ENCODE measurements at regions not wholly inside any gene's neighbourhood (a gene's known extent, or its start where the extent isn't known, plus 50 kb on each side); places are given as distances from the start of the nearest gene placed in this dataset.
"Not testable (repeated sequence)": the region's sequence is repeated elsewhere in the genome, so short reads cannot be mapped to it uniquely, and the experiment has no call there.

DNA sequence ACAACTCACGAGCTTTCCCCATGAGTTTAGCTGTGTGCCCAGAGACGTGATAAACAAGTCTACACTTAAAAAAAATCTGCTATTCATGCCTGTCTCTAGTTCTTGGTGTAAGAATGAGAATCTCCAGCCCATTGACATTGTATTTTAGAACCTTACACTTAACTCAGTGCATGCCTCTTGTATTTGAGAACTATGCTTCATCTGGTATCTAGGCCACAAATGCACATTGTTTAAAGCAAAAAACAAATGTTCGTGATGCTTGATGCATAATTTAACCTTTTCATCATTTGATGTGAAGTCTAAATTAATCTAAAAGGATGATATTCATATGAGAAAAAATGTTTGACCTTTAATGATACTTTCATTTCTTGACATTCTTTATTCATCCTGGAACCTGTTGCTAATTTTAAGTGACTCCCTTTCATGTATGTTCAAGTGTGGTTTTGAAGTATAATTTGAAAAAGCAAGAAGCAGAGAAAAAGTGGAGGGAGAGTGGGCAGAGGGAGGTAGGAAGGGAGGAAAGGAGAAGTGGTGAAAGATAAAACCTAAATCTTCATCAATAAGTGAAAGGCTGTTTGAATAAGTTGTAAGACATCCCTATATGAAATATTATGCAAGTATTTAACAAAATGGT lies 116.9 kb downstream of the PFDN4 start:
- DNase-seq, result no peak

- no peak for DNase-seq
These were observed 127.4 kb downstream of the PFDN4 start for GRCh38 chr20:54335299-54335698.

- DNase-seq, result no peak
These were observed 129.3 kb downstream of the PFDN4 start for GRCh38 chr20:54337144-54337543.

- no peak for DNase-seq
These were observed 131.2 kb downstream of the PFDN4 start for GRCh38 chr20:54339093-54339492.

DNA sequence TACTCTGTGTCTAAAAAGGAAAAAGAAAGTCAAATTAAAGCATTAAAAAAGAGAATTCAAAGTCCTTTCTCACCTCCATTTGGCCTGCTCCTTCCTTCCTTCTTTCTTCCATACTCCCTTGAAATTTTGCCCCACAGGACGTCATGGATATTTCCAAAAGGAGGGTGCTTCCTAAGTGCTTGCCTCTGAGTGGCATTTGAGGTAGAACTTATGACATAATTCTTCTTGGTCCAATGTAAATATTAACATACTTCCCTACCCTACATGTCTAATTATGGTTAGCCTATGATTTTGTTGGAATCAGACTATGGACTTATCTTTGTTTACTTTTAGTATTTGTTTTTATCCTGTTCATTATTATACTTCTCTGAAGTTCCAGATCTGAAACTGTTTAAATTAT lies 132.3 kb downstream of the PFDN4 start:
- no peak for DNase-seq

DNA sequence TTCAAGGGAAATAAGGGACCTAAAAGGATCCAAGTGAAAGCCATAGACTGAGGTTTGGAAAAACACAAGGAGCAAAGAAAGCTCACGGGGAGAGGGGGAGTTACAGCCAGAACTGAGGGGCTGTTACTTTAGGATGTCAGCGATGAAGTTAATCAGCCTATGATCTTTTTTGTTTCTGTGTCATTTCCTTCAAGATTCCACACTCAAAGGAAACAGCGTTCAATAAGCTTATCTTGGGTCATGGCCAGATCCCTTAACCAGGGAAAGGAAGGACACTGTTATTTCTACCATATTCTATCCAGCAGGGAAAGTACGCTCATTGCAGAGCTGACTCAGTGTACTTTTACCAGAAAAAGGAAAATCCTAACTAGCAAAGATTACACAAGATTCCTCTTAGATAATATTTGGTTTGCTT lies 132.8 kb downstream of the PFDN4 start:
- DNase-seq, result no peak

DNA sequence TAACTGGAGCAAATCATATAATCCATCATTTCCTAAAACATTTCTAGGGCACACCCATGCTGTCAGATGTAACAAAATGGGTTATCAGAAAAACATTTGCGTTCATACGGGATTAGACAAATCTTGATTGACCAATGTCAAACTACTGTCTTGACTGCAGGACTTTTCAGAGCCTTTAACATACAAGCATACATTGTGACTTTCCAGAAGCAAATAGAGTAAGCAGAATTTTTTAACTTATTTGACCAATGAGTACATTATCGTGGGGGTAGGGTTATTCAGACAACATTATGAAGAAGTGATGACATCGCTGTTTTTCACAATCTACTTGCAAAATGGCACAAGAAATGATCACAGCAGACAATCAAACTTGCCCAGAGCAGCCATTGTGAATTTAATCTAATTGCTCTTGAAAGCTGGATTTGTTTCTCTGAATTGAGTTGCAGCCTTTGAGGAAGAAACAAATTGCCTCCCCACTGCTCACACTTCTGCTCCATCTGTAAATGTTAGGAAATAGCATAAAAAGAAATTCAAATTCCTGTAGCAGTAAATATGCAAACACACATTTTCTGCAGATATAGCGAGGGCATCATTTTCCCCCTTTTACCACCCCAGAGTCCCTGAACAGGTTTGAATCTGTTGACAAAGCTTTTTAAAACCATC lies 133.0 kb upstream of the DOK5 start:
- DNase-seq, result no peak

- DNase-seq, result no peak
These were observed 132.3 kb upstream of the DOK5 start for GRCh38 chr20:54343099-54343498.

DNA sequence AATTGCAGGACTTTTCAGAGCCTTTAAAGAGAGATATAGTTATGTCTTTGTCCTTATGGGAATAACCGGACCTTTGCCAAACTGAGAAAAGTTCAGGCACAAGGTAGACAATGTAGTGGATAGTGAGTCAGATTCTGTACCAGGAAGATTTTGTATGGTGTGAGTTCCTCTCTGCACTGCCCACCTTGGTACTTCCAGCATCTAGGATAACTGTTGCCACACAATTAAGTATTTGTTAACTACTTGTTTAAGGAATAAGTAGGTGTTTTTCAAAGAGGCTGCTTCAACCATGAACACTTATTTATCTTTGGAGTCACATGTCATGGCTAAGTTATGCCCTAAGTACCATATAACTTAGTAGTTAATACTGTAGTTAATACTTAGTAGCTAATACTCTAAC lies 131.8 kb upstream of the DOK5 start:
- DNase-seq, result no peak

DNA sequence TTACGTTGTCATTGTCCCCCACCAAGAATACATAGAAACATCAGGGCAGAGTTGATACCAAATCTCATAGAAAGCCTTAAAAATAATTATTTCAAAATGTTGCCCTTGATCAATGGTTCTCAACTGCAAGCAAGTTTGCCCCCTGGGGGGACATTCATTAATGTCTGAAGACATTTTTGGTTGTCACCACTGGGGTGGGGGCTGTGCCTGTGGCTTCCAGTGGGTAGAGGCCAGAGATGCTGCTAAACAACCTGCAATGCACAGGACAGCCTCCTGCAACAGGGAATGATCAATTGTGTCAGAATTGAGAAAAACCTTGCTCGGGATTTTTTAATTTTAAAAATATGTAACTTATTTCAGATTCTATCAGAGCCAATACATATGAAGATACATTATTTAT lies 130.6 kb upstream of the DOK5 start:
- DNase-seq, result no peak

DNA sequence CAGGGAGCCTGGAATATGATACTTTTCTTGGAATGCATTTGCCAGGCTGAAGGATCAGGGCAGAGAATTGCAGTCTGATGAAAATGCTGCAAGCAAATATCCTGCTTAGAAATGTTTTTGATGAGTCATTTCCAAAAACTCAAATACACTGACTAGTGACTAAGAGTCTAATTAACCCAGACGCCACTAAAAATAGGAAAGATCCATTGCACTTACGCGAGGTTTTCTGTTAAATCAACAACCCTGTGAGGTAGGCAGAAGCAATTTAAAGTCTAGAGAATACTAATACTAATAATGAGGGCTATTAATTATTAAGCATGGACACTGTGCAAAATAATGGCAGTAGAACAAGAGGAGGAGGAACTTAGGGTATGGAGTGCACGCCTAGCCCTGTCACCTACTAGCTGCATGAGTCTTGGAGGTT lies 130.1 kb upstream of the DOK5 start:
- no peak for DNase-seq

DNA sequence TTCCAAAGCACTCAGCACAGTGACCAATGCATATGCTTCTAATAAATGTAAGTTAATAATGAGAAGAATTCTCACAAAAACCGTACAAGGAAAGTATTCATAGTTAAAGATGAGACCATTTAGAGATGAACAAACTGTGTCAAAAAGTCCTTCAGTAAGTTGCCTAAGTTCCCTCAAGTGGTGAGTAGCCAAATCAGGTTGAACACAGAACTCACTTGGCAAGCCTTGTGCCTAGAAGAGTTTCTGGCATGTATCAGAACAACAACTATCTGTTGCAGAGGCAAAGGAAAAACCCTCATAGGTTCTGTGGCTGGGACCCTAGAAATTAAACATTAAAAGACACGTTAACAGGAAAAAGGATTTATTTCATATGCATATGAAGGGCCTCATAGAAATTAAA lies 129.6 kb upstream of the DOK5 start:
- DNase-seq, result no peak

GRCh38 chr20:54346276-54346675 lies 129.1 kb upstream of the DOK5 start:
- peak; percentile 35 for DNase-seq

- DNase-seq, result no peak
These were observed 128.1 kb upstream of the DOK5 start for GRCh38 chr20:54347166-54347833.

DNA sequence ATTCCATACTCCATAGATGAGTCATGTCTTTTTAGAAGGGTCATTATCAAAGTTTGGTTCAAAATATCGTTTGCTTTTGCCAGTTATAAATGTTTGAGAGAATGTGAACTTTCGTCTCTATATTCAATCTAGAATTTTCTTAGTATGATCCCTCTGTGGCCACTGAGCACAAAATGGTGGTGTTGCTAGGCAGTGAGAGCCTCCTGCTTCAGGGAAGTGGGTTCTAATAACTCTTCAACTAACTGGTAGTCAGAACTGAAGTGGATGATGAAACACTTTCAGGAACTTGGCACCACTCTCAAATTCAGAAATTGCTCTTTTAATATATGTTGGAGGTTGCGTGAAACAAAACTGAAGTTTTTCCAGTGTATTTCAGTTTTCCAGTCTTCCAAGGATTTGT lies 125.0 kb upstream of the DOK5 start:
- DNase-seq, result no peak

DNA sequence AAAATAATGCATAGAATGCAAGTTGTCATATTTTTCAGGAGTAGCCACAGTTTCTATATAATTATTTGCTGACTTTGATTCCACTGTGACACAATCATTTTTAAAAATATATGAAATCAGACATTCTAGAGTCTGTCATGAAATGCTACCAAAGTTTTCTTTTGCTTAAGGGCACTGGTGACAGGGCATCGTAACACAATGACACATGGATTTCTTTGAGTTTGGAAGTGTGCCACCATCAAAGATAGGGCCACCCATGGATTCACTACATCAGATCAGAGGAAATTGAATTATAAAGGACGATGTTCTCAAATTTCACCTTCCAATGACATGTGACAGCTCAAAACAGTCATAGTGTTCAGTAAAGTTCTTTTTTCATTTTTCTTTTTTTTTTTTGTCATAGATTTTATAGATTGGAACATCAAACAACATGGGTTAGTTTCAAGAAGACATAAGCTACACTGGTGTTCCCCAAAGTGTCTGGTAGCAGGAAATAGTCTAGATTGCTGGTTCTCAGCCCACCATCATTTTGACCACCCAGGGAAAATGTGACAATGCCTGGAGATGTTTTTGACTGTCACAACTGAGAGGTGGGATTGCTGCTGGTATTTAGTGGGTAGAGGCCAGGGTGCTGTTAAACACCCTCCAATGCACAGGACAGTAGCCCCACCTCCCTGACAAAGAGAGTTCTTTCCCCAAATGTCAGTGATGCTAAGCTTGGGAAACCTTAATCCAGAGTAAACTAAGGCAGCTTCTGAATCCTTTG lies 123.8 kb upstream of the DOK5 start:
- no peak for DNase-seq

GRCh38 chr20:54352541-54352940 lies 122.9 kb upstream of the DOK5 start:
- not testable (repeated sequence) for DNase-seq

DNA sequence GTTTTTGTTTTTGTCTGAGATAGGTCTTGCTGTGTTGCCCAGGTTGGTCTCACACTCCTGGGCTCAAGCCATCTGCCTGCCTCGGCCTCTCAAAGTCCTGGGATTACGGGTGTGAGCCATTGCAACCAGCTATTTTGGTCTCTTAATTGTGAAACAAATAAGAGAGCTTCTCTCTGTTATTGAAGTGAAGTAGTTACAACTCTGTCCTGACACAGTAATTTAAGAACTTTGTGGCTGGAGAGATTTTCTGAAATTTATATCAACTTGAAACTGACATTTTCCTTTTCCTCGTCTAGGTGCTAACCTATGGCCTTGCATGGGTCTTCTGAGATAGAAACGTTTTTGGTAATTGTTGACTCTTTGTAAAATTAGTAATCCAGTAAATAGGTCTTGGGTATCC lies 122.1 kb upstream of the DOK5 start:
- DNase-seq, result no peak

DNA sequence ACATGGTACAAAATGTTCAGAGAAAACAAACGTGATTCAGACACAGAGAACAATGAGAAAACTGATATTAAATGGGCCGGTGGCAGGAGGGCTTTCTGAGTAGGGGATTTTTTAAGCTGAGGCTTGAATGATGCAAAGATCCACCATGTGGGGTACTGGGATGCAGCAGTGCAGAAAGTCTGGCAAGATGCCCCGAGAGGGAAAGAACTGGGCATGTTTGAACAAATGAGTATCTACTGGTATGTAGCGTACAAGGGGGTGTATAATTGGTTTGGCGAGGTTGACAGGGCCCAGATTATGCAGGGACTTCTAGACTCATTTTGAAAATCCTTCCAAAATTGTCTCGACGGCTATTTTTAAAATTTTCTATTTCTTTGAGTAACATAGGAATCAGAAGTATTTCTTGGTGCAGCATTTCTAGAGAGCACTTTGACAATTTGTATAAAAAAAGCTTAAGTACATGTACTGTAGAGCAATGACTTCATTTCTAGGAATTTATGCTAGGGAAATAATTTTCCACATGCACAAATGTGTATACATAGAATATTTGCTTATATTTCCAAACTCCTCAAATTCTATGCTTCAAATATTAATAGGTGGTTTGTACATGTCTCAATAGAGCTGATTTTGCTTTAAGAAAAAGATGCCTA lies 119.6 kb upstream of the DOK5 start:
- no peak for DNase-seq

- no peak for DNase-seq
These were observed 118.6 kb upstream of the DOK5 start for GRCh38 chr20:54356801-54357200.

GRCh38 chr20:54361475-54361874 lies 113.9 kb upstream of the DOK5 start:
- DNase-seq, result no peak

GRCh38 chr20:54362283-54362682 lies 113.1 kb upstream of the DOK5 start:
- no peak for DNase-seq

- DNase-seq, result no peak
These were observed 111.0 kb upstream of the DOK5 start for GRCh38 chr20:54364365-54364764.
